T-cell (primary cell): ENCODE measurements at regions not wholly inside any gene's neighbourhood (a gene's known extent, or its start where the extent isn't known, plus 50 kb on each side); places are given as distances from the start of the nearest gene placed in this dataset.

Experiments used
- ATAC-seq, 4 experiments: fragments of 200-7000 bp in 3 of 4; fragments of 150-1000 bp in 1 of 4; cut with Tn5 transposase; replicated peaks in 1 of 4; 1 replicate in 3 of 4; 2 replicates in 1 of 4; pipeline ENCODE4 v1.10.0; 2021; ENCODE audit warnings: moderate library complexity in 3 of 4, mild to moderate bottlenecking in 2 of 4, moderate number of reproducible peaks in 1 of 4
- CTCF ChIA-PET, 2 donors: fragments of 300-600 bp; sonication (Branson Sonifier 250); formaldehyde crosslinking; loops; one replicate each; lab custom pipeline; 2022; ENCODE audit warnings: antibody characterized with exemption in 2 of 2; lab: Charles Lee
- POLR2A ChIA-PET, 2 donors: fragments of 300-600 bp; sonication (Branson Sonifier 250); formaldehyde crosslinking; loops; one replicate each; lab custom pipeline; 2022; ENCODE audit warnings: antibody characterized with exemption in 2 of 2; lab: Charles Lee
- DNase-seq, 35 experiments: peaks; one replicate each; pipeline versions ENCODE4 v3.0.0 to v3.0.0-alpha.2; 2013 to 2023
- H3K27ac ChIP-seq: one replicate; pipeline ENCODE4 v1.5.1; 2013; ENCODE audit warnings: low read length
- H3K27me3 ChIP-seq, 2 experiments: replicated peaks in 1 of 2; 1 replicate in 1 of 2; 2 replicates in 1 of 2; pipeline versions ENCODE4 v1.6.1 to v1.7.0; 2013; ENCODE audit warnings: low read length in 1 of 2, mixed read lengths in 1 of 2; ENCODE audit not compliant: control insufficient read depth in 2 of 2, insufficient read depth in 2 of 2; ENCODE audit errors: extremely low read depth in 1 of 2
- H3K36me3 ChIP-seq, 2 donors: 1 replicate in 1 of 2; 2 replicates in 1 of 2; pipeline versions ENCODE4 v1.6.1 to v1.7.0; 2013; ENCODE audit warnings: low read length in 1 of 2; ENCODE audit not compliant: control insufficient read depth in 2 of 2, insufficient read depth in 1 of 2; ENCODE audit errors: extremely low read depth in 1 of 2
- H3K4me1 ChIP-seq, 2 experiments: 1 replicate in 1 of 2; 2 replicates in 1 of 2; pipeline versions ENCODE4 v1.6.1 to v1.7.0; 2013; ENCODE audit warnings: low read length in 2 of 2, mixed read lengths in 1 of 2; ENCODE audit not compliant: insufficient read depth in 2 of 2, control insufficient read depth in 1 of 2; ENCODE audit errors: extremely low read depth in 1 of 2
- H3K4me3 ChIP-seq, 2 donors: 1 replicate in 1 of 2; 2 replicates in 1 of 2; pipeline versions ENCODE4 v1.5.1 to v1.7.0; 2013; ENCODE audit warnings: mild to moderate bottlenecking in 2 of 2, low read length in 1 of 2, moderate library complexity in 1 of 2; ENCODE audit not compliant: control insufficient read depth in 1 of 2; ENCODE audit errors: extremely low read depth in 1 of 2
- H3K9me3 ChIP-seq: 2 replicates; pipeline ENCODE4 v1.7.0; 2013
- H3K27ac Mint-ChIP-seq, 2 donors: one replicate each; pipeline ENCODE4 v1.8.0; 2020 to 2021; ENCODE audit warnings: mild to moderate bottlenecking in 2 of 2, mixed read lengths in 2 of 2
- H3K27me3 Mint-ChIP-seq, 2 donors: one replicate each; pipeline ENCODE4 v1.8.0; 2021 to 2022; ENCODE audit warnings: mixed read lengths in 2 of 2
- H3K36me3 Mint-ChIP-seq: one replicate; pipeline ENCODE4 v1.8.0; 2021; ENCODE audit warnings: mixed read lengths
- H3K4me1 Mint-ChIP-seq, 3 donors: one replicate each; pipeline ENCODE4 v1.8.0; 2020 to 2022; ENCODE audit warnings: mixed read lengths in 3 of 3, mild to moderate bottlenecking in 1 of 3
- H3K4me3 Mint-ChIP-seq, 3 donors: one replicate each; pipeline ENCODE4 v1.8.0; 2020 to 2022; ENCODE audit warnings: mild to moderate bottlenecking in 3 of 3, mixed read lengths in 3 of 3, moderate library complexity in 3 of 3
- H3K9me3 Mint-ChIP-seq, 3 donors: one replicate each; pipeline ENCODE4 v1.8.0; 2020 to 2022; ENCODE audit warnings: mixed read lengths in 3 of 3
- WGBS: methylation state at CpG from one replicate; pipeline ENCODE4 v1.1.5; 2013; ENCODE audit warnings: missing lambda C conversion rate; ENCODE audit not compliant: insufficient coverage; 5-methylcytosine and 5-hydroxymethylcytosine counted together

DNA sequence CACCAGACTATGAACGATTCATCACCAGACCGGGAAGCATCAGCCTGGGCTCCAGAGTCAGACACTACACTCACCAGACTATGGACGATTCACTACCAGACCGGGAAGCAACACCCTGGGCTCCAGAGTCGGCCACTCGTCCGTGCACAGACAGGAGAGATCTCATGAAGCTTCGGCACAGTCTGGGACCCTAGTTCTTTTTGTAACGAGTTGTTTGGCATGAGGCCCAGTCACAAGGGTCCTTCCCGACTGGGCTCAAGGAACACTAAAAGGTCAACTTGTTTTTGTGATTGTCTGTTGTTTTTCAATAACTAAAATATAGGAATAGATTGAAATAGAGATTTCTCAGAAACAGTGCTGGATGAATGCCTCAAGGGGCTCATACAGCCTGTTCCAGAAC, 1141.6 kb upstream of the MIR17HG start:
- Histone ChIP-seq H3K27me3 (no peaks in the 10 kb centered on the region), H3K4me1 (no peaks in the 10 kb centered on the region), H3K27ac (no peak overlapping the region), H3K36me3 (no peaks in the 10 kb centered on the region), H3K9me3 (no peaks in the 10 kb centered on the region), H3K4me3 (no peak overlapping the region)
- POLR2A ChIA-PET = no interaction called here
- ATAC-seq (no peak), DNase-seq (no peak)
- H3K27ac Mint-ChIP-seq = no peak overlapping the region
- WGBS = 86% methylated on average over 8 of the region's 10 CpGs
- H3K4me1 Mint-ChIP-seq = no peaks in the 10 kb centered on the region
- H3K4me3 Mint-ChIP-seq = no peak overlapping the region
- CTCF ChIA-PET = no interaction called here
- H3K27me3 Mint-ChIP-seq = no peaks in the 10 kb centered on the region
- H3K36me3 Mint-ChIP-seq = no peaks in the 10 kb centered on the region
- H3K9me3 Mint-ChIP-seq = peaks cover 8 to 31% (median 30%) of the 10 kb centered on the region in 3 donors

DNA sequence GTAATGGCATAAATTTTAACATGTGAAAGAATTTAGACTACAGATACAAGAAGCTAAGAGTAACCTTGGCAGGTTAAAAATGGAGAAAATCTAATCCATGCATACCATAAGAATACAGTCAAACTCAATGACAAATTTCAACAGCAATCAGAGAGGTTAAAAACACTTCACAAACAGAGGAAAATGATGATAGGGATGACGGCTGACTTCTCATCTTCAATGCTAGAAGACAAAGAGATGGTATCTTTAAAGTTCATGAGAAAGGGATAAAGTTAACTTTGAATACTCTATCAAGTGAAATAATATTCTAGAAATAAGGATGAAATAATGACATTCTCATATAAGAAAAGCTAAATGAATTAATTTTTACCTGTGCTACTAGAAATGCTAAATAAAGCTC, 1130.2 kb upstream of the MIR17HG start:
- Histone ChIP-seq H3K27ac (no peak overlapping the region), H3K4me3 (no peak overlapping the region), H3K9me3 (no peaks in the 10 kb centered on the region), H3K27me3 (no peaks in the 10 kb centered on the region), H3K36me3 (no peaks in the 10 kb centered on the region), H3K4me1 (no peaks in the 10 kb centered on the region)
- ChIA-PET POLR2A (interaction anchor here in 1 of 2 donors (0.6 kb wide), 1 partner anchor 1506 kb away, joined by 3 read pairs; no protein-coding TSS in a partner anchor), CTCF (no interaction called here)
- H3K4me1 Mint-ChIP-seq = no peaks in the 10 kb centered on the region
- ATAC-seq (no peak), DNase-seq (no peak)
- H3K9me3 Mint-ChIP-seq = peaks cover 5 to 20% (median 9%) of the 10 kb centered on the region in 3 donors
- H3K36me3 Mint-ChIP-seq = no peaks in the 10 kb centered on the region
- H3K27ac Mint-ChIP-seq = no peak overlapping the region
- H3K4me3 Mint-ChIP-seq = no peak overlapping the region
- WGBS = no CpG with 5 or more reads among the region's 1 CpG
- H3K27me3 Mint-ChIP-seq = no peaks in the 10 kb centered on the region

DNA sequence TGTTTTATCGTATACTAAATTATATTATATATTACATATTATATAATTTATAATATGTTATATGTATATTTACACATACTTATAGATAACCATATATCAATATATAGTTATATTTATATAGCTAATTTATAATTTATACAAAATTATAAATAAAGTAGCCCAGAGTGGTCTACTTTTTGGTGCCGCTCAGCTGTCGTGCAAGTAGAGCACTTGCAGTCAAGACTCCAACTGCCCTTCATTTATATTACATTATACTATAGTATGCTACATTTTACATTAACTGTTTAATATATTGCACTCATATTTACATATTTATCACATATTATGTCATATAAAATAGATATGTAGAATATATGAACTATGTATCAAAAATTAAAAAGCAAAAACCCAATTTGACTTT, 1124.7 kb upstream of the MIR17HG start:
- WGBS = no CpG with 5 or more reads among the region's 3 CpGs
- DNase-seq = no peak
- no peaks in the 10 kb centered on the region for H3K4me1 Mint-ChIP-seq
- Histone ChIP-seq H3K9me3 (no peaks in the 10 kb centered on the region), H3K36me3 (no peaks in the 10 kb centered on the region), H3K27me3 (no peaks in the 10 kb centered on the region), H3K4me3 (no peak overlapping the region), H3K4me1 (no peaks in the 10 kb centered on the region), H3K27ac (no peak overlapping the region)
- H3K4me3 Mint-ChIP-seq = no peak overlapping the region
- H3K9me3 Mint-ChIP-seq = peaks cover 2 to 16% (median 4%) of the 10 kb centered on the region in 3 donors
- POLR2A ChIA-PET = no interaction called here
- ATAC-seq = no peak
- H3K27ac Mint-ChIP-seq = no peak overlapping the region
- CTCF ChIA-PET = no interaction called here
- no peaks in the 10 kb centered on the region for H3K36me3 Mint-ChIP-seq
- H3K27me3 Mint-ChIP-seq = no peaks in the 10 kb centered on the region

DNA sequence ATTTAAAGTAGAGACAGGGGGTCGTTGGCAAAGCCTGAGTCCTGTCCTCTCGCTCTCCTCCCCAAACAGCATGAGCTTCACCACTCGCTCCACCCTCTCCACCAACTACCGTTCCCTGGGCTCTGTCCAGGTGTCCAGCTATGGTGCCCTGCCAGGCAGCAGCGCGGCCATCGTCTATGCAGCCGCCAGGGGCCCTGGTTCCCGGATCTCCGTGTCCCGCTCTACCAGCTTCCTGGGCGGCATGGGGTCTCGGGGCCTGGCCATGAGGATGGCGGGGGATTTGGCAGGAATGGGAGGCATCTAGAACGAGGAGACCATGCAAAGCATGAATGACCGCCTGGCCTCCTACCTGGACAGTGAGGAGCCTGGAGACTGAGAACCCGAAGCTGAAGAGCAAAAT, 1117.2 kb upstream of the MIR17HG start:
- Histone ChIP-seq H3K9me3 (no peaks in the 10 kb centered on the region), H3K27me3 (no peaks in the 10 kb centered on the region), H3K4me1 (no peaks in the 10 kb centered on the region), H3K4me3 (no peak overlapping the region), H3K27ac (no peak overlapping the region), H3K36me3 (no peaks in the 10 kb centered on the region)
- Mint-ChIP-seq H3K4me3 (no peak overlapping the region), H3K4me1 (no peaks in the 10 kb centered on the region), H3K27me3 (no peaks in the 10 kb centered on the region), H3K9me3 (peaks cover 10 to 11% (median 11%) of the 10 kb centered on the region in 3 donors), H3K36me3 (no peaks in the 10 kb centered on the region), H3K27ac (no peak overlapping the region)
- 88% methylated on average over 14 of the region's 17 CpGs for WGBS
- ChIA-PET POLR2A (no interaction called here), CTCF (no interaction called here)
- DNase-seq = no peak
- ATAC-seq = no peak

DNA sequence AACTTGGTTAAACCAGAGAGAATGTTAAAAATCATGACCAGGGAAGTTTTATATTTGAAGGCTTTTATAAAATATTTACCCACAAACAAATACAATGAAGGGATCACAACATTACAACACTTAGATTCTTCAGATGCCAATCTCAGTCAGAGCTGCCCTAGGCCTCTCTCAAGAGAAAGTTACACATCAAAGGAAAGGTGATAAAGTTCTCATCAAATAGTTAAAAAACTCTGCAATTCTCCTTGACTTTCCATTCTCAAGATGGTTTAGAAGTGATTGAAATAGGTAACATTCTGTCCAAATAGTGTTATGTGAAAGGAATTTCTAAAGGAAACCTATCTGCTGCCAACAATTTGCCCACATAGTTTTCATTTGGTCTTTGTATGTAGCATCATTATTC, 1115.2 kb upstream of the MIR17HG start:
- DNase-seq (no peak), ATAC-seq (no peak)
- Mint-ChIP-seq H3K27me3 (no peaks in the 10 kb centered on the region), H3K4me1 (no peaks in the 10 kb centered on the region), H3K4me3 (no peak overlapping the region), H3K36me3 (no peaks in the 10 kb centered on the region), H3K9me3 (peaks cover 6 to 14% (median 7%) of the 10 kb centered on the region in 3 donors), H3K27ac (no peak overlapping the region)
- Histone ChIP-seq H3K9me3 (no peaks in the 10 kb centered on the region), H3K36me3 (no peaks in the 10 kb centered on the region), H3K27ac (no peak overlapping the region), H3K27me3 (no peaks in the 10 kb centered on the region), H3K4me1 (no peaks in the 10 kb centered on the region), H3K4me3 (no peak overlapping the region)
- ChIA-PET CTCF (no interaction called here), POLR2A (no interaction called here)

DNA sequence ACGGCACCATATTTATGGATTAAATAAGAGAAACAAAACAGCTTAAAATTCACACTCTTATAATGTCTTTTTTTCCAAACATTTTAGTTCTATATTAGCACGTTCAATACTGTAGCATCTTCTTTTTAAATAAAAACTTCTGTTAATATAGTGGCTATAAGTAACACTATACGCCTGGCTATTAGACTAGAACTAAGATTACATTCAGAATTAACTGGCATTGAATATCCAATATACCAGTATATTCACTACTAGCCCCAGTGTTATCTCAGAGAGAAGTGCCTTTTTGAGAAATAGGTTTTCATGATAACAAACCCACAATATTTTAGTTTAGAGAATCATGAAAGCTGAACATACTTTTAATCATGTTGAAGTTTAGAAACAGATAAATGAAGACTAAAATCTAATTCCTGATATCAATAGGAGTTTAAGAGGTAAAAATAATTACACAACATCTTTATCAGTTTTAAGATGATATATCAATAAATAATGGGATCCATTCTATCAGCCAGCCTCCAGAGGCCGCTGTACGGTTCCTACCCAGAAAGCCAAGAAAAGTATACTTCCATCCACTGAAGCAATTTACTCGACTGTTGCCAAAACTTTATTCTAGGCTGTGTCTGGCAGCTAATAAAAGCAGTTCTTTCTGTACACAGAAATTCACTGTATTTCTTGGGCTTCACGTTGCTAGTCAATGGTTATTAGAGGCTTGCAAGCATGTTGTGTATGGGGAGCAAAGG, 1113.4 kb upstream of the MIR17HG start:
- Mint-ChIP-seq H3K4me1 (no peaks in the 10 kb centered on the region), H3K4me3 (no peak overlapping the region), H3K27me3 (no peaks in the 10 kb centered on the region), H3K36me3 (no peaks in the 10 kb centered on the region), H3K27ac (no peak overlapping the region), H3K9me3 (peaks cover 7 to 12% (median 11%) of the 10 kb centered on the region in 3 donors)
- Histone ChIP-seq H3K27ac (no peak overlapping the region), H3K4me3 (no peak overlapping the region), H3K36me3 (no peaks in the 10 kb centered on the region), H3K9me3 (no peaks in the 10 kb centered on the region), H3K4me1 (no peaks in the 10 kb centered on the region), H3K27me3 (no peaks in the 10 kb centered on the region)
- no peak for ATAC-seq
- WGBS = no CpG with 5 or more reads among the region's 7 CpGs
- POLR2A ChIA-PET = no interaction called here
- CTCF ChIA-PET = interaction anchor here in 1 of 2 donors (0.6 kb wide), 2 partner anchors 28 to 44 kb away, joined by 6 to 9 read pairs; no protein-coding TSS in a partner anchor
- DNase-seq = no peak

DNA sequence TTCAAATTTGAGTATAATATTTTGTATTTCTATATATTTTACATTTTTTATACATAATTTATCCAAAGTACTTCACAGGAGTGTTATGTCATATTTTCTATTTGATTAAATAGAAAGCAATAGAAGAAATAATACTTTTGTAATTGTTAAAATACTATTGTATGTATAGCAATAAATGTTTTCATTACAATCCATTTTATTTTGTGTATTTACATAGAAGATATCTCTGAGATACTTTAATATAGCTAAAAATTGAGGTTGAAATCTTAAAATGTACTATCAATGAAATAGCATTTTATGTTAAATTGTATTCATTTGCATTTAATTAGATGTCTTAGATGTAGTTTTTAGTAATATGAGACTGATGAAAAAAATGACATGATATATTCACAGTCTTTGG, 1109.6 kb upstream of the MIR17HG start:
- H3K9me3 ChIP-seq = no peaks in the 10 kb centered on the region
- no peaks in the 10 kb centered on the region for H3K27me3 Mint-ChIP-seq
- no peak for DNase-seq
- no peak overlapping the region for H3K27ac Mint-ChIP-seq
- no peaks in the 10 kb centered on the region for H3K36me3 Mint-ChIP-seq
- H3K27me3 ChIP-seq = no peaks in the 10 kb centered on the region
- no peaks in the 10 kb centered on the region for H3K4me1 ChIP-seq
- ATAC-seq = no peak
- no peaks in the 10 kb centered on the region for H3K4me1 Mint-ChIP-seq
- no peak overlapping the region for H3K27ac ChIP-seq
- H3K4me3 Mint-ChIP-seq = no peak overlapping the region
- peaks cover 10 to 12% (median 11%) of the 10 kb centered on the region in 3 donors for H3K9me3 Mint-ChIP-seq
- ChIA-PET CTCF (no interaction called here), POLR2A (no interaction called here)
- H3K4me3 ChIP-seq = no peak overlapping the region
- no peaks in the 10 kb centered on the region for H3K36me3 ChIP-seq
